Pulmonary artery endothelial cell (primary cell): ENCODE measurements at regions not wholly inside any gene's neighbourhood (a gene's known extent, or its start where the extent isn't known, plus 50 kb on each side); places are given as distances from the start of the nearest gene placed in this dataset.
"Not testable (repeated sequence)": the region's sequence is repeated elsewhere in the genome, so short reads cannot be mapped to it uniquely, and the experiment has no call there.

Source experiments
- DNase-seq: peaks from one replicate; pipeline ENCODE4 v3.0.0-alpha.2; 2011; ENCODE audit warnings: low read depth, low spot score

DNA sequence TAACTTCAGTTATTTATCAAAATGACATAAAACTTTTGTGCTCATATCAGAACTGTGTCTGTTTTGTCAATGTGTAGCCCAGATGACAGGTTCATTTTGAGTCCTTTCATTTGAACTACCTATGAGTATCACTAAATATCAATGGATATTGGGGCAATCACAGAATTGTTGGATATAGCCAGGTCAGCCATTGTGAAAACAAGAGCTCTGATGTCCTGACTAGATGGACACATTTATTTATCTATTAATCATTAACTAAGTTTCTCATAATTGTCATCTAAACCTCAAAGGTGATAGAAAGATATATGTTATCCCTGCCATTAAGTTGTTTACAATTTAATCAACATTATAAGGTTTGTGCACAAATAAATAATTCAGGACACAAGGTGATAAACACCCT is 638.3 kb upstream of the GRIA3 start:
- DNase-seq = no peak

DNA sequence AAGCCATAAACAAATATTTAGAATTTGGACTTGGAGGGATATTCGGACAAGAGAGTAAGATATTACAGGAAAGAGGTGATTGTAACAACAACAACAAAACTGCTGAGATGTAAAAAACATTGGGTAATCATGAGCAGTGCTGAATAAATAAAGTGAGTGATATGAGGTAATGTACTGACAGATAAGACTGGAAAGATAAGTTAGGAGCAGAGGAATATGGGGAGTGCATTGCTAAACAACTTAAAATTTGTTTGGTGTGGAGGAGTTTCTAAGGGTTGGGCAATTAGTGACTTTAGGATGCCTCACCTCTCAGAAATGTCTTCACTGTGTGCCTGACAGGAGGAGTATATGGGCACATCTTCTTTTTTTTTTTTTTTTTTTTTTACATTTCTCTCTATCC is 637.8 kb upstream of the GRIA3 start:
- DNase-seq = no peak

DNA sequence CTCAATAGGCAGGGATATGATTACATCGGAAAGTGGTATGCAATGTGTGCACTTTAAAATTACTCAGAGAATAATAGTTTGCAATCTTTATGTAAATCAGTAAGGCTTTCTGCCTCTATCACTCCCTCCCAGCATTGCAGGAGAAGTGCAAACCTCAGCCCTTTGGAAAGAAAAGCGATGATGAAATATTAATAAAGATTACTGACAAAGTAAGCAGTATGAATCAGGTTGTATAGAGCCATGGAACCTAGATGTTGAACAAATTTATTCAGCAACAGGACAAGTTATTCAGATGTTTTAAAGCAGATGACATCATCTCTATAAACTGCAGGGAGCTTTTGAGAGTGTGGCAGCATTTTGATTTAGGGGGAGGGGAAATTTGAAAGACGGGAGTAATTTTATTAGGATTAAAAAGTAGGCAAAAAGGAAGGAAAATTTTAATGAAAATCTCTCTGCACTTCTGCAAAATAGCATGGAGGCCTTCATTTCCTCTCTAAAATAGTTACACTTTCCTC is 631.7 kb upstream of the GRIA3 start:
- no peak for DNase-seq

DNA sequence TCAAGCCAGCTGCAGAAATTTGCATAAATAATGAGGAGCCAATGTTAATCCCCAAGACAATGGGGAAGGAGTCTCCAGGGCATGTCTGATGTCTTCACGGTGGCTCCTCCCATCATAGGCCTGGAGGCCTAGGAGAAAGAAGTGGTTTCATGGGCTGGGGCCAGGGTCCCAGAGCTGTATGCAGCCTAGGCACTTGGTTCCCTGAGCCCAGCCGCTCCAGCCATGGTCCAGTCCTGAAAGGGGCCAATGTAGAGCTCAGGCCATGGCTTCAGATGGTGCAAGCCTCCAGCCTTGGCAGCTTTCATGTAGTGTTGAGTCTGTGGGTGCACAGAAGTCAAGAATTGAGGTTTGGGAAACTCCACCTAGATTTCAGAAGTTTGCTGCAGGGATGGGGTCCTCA is 628.2 kb upstream of the GRIA3 start:
- DNase-seq = no peak

DNA sequence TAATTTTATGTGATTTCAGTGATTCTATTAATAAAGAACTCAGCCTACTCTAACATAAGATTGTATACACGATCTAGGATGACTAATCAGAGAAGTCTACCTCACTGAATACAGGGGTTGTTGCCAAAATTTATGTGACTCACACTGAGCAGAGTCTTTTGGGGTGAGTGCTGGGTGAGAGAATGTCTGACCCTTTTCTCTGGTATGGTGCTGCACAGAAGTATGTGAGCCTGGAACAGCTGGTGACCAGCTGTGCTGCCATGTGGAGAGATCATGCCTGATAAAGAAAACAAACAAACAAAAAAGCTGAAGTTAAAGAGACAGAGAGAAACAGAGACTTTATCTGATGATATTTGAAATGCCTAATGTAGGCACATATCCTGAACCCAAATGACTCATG is 618.1 kb upstream of the GRIA3 start:
- DNase-seq = no peak

DNA sequence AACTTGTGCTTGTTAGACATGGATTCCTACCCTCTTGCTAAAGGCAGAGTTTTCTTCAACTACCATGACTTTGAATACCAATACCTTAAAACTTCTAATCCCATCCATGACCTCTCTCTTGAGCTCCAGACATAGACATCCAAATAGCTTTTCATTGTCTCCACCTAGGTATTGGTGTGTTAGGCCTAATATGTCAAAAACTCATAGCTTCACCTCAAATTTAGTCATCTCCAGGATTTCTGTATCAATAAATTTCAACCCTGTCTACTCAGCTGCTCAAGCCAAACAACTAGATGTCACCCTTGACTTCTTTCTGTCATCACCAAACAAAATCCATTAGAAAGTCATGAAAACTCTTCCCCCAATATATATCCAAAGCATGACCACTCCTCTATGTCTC is 617.7 kb upstream of the GRIA3 start:
- DNase-seq = no peak

DNA sequence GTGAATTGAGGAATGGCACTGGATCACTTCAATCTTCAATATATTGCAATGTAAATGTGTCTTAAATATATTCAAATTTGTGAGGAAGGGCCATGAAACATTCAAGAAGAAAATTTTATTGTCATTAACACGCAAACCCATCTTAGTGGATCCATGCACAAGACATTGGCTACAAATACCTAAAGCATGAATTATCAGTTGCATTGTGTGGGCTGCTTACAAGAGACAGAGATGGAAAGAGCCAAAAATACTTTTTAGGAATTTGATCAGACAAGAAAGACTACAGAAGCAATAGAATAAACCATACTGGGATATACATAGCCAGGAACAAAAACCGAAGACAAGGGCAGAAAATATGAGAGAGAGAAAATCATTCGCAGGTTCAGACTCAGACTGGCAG is 616.2 kb upstream of the GRIA3 start:
- no peak for DNase-seq

DNA sequence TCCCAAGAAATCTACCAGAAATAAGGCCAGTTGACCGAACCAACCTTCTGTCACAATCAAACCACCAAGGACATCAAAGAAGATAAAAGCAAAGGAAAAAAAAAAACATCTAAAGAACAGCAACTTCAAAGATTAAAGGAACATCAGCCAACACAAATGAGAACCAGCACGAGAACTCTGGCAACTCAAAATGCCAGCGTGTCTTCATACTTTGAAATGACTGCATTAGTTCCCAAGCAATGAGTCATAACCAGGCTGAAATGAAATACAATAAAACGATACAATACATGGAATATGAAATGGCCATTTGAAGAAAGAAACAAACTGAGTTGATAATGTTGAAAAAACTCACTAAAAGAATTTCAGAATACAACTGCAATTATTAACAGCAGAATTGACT is 611.6 kb upstream of the GRIA3 start:
- no peak for DNase-seq

DNA sequence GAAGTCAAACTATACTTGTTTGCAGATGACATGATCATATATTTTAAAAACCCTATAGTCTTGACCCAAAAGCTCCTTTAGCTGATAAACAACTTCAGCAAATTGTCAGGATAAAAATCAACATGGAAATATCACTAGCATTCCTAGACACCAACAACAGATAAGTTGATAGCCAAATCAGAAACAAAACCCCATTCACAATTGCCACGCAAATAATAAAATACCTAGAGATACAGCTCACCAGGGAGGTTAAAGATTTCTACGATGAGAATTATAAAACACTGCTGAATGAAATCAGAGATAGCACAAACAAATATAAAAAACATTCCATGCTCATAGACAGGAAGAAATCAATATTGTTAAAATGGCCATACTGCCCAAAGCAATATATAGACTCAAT is 605.0 kb upstream of the GRIA3 start:
- DNase-seq = no peak

DNA sequence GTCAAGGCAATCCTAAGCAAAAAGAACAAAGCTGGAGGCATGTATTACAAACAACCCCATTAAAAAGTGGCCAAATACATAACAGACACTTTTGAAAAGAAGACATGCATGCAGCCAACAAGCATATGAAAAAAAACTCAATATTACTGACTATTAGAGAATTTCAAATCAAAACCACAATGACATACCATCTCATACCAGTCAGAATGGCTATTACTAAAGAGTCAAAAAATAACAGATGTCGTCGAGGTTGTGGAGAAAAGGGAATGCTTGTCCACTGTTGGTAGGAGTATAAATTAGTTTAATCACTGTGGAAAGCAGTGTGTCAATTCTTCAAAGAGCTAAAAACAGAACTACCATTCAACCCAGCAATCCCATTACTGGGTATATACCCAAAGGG is 604.6 kb upstream of the GRIA3 start:
- no peak for DNase-seq

DNA sequence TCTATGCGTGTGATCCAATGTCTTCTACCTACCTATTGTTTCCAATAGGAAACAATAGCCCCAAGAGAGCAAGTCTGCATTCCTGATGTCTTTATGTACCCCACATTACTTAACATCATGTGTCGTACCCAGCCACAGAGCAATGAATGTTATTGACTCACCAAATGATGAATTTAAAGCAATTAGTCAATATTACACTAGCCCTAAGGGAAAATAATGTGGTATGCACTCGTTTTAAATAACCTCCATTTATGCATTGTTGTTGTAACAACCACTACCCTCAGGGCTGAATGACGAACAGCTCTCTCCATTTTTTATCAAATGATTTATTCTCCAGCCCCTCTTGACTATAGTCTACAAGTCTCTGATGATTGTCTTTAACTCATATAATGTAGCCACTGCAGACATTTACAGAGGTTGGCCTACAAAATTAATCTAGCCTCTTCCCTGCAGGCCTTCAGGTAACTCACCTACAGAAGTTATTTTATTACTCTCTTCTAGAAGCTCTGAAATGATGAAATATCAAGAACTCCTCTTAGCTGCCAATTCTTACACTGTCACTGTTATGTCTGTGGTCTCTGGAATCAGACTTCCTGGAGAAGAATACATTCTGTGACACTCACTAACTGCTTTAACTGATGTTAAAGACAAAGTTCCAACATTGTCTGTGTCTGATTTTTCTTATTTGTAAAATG is 601.7 kb upstream of the GRIA3 start:
- no peak for DNase-seq

DNA sequence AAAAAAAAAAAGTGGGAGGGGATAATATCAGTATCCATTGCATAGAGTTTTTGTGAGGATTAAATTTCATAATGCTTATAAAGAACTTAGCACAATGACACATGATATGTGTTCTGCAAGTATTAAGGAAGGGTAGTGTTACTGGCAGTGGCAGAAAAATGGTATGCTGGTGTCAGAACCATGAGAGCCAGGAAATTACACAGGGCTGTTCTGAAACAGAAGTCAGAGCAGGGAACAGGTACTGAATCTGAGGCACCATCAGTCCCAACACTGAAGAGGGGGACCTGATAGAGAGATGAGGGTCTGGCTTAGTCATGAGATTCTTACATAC is 601.1 kb upstream of the GRIA3 start:
- no peak for DNase-seq

DNA sequence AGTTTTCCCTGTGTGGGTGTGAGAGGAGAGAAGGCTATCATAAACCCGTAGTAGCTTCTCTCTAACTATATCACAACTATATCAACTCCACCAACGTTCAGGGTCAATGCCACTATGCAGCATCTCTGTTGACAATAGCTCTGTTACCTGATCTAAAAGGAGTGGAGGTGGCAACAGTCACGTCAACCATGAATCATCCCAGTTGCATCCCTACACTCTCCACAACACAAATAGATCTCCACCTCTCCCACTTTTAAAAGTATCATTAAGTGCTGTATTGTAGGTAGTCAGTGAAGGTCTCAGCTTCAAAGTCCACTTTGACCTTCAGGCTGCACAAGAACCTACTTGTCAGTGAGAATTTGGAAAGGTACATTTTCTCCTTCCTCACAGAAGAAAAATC is 600.5 kb upstream of the GRIA3 start:
- DNase-seq = no peak

DNA sequence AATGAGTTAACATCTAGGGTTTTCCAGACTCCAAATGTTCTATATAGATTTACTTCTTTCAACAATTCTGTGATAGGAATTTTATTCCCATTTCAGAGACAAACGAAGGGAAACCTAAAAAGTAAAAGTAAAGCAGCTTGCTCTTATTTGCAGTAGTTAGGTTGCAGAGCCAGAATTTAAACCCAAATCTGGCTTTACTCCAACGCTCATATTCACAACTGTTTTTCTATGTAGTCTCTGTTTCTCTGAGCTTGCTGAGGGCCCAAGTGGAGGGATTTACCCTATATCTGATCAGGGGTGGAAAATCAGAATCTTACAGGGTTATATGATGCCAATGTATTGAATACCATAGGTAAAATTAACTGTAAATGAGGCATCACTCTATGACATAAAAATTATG is 599.1 kb upstream of the GRIA3 start:
- no peak for DNase-seq

DNA sequence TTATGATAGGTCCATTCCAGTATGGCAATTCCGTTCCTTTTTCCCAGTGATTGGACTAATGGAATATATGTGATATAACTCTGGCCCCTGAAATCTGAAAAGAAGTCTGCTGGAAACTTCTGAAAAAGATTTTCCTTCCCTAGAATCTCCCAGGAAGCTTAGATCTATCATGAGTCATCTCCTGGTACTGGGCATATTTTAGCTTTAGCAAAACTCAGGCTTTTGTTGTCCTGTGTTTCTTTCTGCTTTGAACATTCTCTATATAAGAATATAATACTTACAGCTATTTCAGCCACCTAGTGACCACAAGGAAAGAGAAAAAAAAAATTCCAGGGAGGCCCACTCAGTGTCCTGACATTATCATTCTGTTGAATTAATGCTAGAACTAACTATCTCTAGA is 597.2 kb upstream of the GRIA3 start:
- no peak for DNase-seq

DNA sequence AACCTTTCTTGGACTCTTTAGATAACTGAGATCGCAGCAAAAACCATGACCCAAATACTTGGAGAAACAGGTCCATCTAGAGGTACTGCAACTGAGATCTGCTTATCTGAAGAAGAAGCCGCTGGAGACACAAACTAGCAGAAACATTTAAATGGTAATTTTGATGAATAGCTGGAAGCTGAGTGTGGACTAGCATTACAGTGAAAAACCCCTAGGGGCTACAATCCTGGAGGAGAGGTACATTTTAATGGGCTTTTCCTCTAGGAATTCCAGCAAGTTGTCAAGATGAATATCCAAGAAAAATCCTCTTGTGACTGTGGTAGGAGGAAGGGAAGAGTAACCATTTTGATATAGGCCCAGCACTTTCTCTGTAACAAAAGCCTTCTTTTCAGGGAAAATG is 592.5 kb upstream of the GRIA3 start:
- DNase-seq = no peak

DNA sequence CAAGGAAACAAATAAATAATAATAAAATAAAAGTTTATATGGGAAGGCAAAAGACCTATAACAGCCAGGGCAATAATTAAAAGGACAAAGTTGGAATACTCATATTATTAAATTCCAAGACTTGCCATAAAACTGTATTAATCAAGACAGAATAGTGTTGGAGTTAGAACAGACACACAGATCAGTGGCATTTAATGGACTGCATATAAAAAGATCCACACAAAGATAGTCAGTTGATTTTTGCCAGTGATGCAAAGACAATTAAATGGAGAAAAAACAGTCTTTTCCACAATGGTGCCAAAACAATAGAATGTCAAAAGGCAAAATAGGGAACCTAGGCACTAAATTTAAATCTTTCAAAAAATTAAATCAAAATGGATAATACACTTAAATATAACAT is 587.1 kb upstream of the GRIA3 start:
- no peak for DNase-seq

DNA sequence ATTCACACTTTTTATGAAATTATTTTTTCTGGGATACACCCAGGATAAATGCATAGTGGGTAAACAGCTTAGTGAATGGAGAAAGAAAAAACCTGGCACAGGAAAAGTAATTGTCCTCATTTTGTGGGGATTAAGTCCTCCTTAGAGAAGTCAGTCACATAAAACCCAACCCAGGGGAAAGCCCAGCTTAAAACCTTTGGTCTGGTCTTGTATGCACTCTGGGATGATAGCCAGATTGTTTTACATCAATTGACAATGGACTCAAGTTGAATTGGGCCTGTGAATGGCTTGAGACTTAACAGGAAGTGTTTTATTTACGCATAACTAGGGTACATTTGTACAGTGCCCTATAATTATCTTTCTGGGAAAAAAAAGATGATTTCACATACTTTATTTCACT is 561.3 kb upstream of the GRIA3 start:
- DNase-seq = no peak

DNA sequence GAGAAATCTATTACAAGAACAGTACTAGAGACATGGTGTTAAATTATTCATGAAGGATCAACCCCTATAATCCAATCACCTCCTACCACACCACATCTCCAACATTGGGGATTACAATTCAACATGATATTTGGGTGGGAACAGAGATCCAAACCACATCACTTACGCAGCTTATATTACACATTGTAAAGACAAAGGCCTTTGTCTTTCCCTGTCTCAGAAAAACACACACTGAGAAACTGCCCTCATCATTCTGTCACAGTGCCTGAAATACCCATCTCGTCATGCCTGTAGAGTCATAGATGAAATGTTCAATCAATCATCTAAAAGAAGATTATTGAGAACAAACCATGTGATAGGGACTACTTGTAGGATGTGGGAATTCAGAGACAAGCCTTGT is 558.8 kb upstream of the GRIA3 start:
- DNase-seq = no peak

DNA sequence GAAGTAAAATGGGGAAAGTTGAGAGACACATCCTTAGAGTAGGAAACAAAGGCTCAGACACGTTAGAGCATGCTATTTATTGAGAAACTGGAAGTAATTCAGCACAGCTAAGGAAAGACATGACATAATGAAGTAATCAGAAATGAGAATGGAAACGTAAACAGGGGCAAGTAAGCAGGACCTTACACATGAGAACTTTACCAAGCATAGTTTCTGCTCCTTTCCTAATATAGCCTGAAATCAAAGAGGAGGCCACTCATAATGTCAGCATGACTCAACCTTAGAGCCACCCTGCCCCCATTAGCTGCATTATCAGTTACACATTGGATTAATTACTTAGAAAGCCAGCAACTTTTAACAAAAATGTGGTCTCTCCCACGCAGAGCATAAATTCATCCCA is 558.3 kb upstream of the GRIA3 start:
- DNase-seq = no peak

DNA sequence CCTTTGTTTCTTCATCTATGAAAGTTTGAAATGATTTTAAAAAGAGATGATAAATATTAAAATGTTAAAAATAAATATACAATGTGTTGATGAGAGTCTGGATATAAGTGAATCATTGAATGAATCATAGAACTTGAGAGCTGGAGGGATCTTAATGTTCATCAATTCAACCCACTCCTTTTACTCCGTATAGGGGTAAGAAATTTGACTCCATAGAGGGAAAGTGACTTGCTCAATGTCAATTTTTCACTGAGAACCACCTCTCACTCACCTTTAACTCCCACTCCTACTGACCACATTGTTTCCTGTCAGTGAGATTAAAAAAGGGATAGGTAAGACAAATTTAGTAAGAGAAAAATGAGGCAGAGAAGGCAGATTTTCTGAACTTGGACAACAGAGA is 557.2 kb upstream of the GRIA3 start:
- no peak for DNase-seq

DNA sequence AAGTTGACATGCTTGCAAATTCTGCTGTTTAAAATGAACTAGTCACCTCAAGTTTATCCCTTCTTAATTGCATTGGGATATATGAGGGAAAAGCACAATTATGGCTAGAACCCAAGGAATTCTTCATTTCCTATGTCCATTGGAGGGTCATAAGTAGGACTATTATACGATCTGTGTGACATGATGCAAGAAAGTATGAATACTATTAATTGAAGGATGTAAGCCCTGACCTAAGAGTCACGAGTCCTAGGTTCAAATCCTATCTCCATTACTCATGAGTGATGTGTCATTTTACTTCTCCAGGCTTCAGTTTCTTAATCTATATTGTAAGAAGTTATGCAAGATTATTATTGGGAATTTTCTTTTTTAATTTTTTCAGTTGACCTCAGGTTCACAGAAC is 542.9 kb upstream of the GRIA3 start:
- no peak for DNase-seq

DNA sequence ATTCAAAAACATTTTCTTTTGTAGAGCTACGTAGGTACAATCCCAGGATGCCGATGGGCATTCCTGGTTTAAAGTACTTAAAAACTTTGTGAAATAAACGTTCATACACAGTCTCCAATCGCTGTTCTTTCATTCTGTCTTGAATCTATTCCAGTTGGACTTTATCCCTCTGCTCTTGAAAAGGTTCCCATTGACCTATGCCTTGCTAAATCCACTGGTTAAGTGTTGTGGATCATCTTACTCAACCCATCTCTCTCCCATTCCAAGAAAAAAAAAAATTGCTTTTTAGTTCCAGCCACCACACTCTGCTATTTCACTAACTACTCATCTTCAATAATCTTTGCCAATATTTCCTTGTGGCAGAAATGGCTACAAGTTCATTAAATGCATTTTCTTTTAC is 542.3 kb upstream of the GRIA3 start:
- DNase-seq = no peak

DNA sequence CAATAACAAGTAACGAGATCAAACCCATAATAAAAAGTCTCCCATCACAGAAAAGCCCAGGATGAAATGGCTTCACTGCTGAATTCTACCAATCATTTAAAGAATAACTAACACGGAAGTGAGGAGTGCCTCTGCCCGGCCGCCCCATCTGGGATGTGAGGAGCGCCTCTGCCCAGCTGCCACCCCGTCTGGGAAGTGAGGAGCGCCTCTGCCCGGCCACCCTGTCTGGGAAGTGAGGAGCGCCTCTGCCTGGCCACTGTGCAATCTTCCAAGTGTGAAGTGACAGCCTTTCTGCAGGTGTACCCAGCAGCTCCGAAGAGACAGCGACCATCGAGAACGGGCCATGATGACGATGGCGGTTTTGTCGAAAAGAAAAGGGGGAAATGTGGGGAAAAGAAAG is 528.8 kb upstream of the GRIA3 start:
- DNase-seq = not testable (repeated sequence)
